Neural crest cell (in vitro differentiated cells): ENCODE measurements at regions not wholly inside any gene's neighbourhood (a gene's known extent, or its start where the extent isn't known, plus 50 kb on each side); places are given as distances from the start of the nearest gene placed in this dataset.
A peak's percentile ranks its signal among the peaks of the same experiment; 100 is the strongest.

Source experiments
- DNase-seq: peaks from one replicate; pipeline ENCODE4 v3.0.0; 2021; ENCODE audit warnings: low read depth, mixed read lengths, low spot score
- H3K27ac Mint-ChIP-seq: one replicate; pipeline ENCODE4 v1.8.0; 2021; ENCODE audit warnings: mild to moderate bottlenecking, mixed read lengths; ENCODE audit not compliant: unreplicated experiment
- H3K27me3 Mint-ChIP-seq: 2 replicates; pipeline ENCODE4 v1.8.0; 2021; ENCODE audit warnings: low read depth, mild to moderate bottlenecking, mixed read lengths
- H3K36me3 Mint-ChIP-seq: 2 replicates; pipeline ENCODE4 v1.8.0; 2021; ENCODE audit warnings: low read depth, mild to moderate bottlenecking, mixed read lengths
- H3K4me1 Mint-ChIP-seq: 2 replicates; pipeline ENCODE4 v1.8.0; 2021; ENCODE audit warnings: mixed read lengths
- H3K4me3 Mint-ChIP-seq: one replicate; pipeline ENCODE4 v1.8.0; 2021; ENCODE audit warnings: mild to moderate bottlenecking, mixed read lengths
- H3K9me3 Mint-ChIP-seq: 2 replicates; pipeline ENCODE4 v1.8.0; 2021; ENCODE audit warnings: mixed read lengths
- CTCF ChIP-seq: fragments of 200-600 bp; sonication (generic); conservative IDR thresholded peaks from 2 replicates; pipeline ENCODE4 v1.5.0; 2021; ENCODE audit warnings: antibody characterized with exemption, mild to moderate bottlenecking

- no peaks in the 10 kb centered on the region for H3K36me3 Mint-ChIP-seq
- no peak overlapping the region for H3K4me3 Mint-ChIP-seq
- peaks cover 7% of the 10 kb centered on the region for H3K27me3 Mint-ChIP-seq
- no peak for TF ChIP-seq CTCF
- H3K27ac Mint-ChIP-seq = no peak overlapping the region
- no peaks in the 10 kb centered on the region for H3K9me3 Mint-ChIP-seq
- no peak for DNase-seq
- H3K4me1 Mint-ChIP-seq = no peaks in the 10 kb centered on the region
These were observed 254.9 kb downstream of the MAFB start for GRCh38 chr20:40434122-40434521.

- Mint-ChIP-seq H3K27me3 (peaks cover 7% of the 10 kb centered on the region), H3K27ac (peak overlapping the region; percentile 76), H3K4me3 (no peak overlapping the region), H3K4me1 (no peaks in the 10 kb centered on the region), H3K36me3 (no peaks in the 10 kb centered on the region), H3K9me3 (no peaks in the 10 kb centered on the region)
- TF ChIP-seq CTCF = no peak
- DNase-seq = no peak
These were observed 255.6 kb downstream of the MAFB start for GRCh38 chr20:40433341-40433861.

GRCh38 chr20:40431611-40432010, 257.4 kb downstream of the MAFB start:
- Mint-ChIP-seq H3K27me3 (peaks cover 7% of the 10 kb centered on the region), H3K4me3 (no peak overlapping the region), H3K36me3 (no peaks in the 10 kb centered on the region), H3K27ac (no peak overlapping the region), H3K4me1 (no peaks in the 10 kb centered on the region), H3K9me3 (no peaks in the 10 kb centered on the region)
- no peak for TF ChIP-seq CTCF
- no peak for DNase-seq

DNA sequence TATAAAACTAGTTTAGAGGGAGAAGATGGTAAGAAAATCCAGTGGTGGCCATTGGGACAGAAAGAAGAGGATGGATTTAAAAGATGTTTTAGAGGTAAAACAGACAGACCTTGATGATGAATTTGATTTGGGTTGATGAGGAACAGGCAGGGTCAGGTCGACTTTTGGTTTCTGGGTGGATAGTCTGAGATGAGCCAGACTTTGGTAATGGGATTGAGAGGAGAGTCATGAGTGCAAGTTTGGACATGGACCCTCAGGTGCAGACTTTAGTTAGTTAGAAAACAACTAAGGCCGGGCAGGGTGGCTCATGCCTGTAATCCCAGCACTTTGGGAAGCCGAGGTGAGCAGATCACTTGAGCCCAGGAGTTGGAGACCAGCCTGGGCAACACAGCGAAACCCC, 257.9 kb downstream of the MAFB start:
- Mint-ChIP-seq H3K4me3 (no peak overlapping the region), H3K4me1 (no peaks in the 10 kb centered on the region), H3K27me3 (peaks cover 7% of the 10 kb centered on the region), H3K36me3 (no peaks in the 10 kb centered on the region), H3K9me3 (no peaks in the 10 kb centered on the region), H3K27ac (no peak overlapping the region)
- TF ChIP-seq CTCF = no peak
- no peak for DNase-seq

- Mint-ChIP-seq H3K4me3 (no peak overlapping the region), H3K9me3 (peaks cover 5% of the 10 kb centered on the region), H3K27me3 (peaks cover 17% of the 10 kb centered on the region), H3K36me3 (peaks cover 3% of the 10 kb centered on the region), H3K27ac (no peak overlapping the region), H3K4me1 (no peaks in the 10 kb centered on the region)
- no peak for TF ChIP-seq CTCF
- DNase-seq = no peak
These were observed 262.0 kb downstream of the MAFB start for GRCh38 chr20:40427026-40427425.

GRCh38 chr20:40424695-40425094, 264.3 kb downstream of the MAFB start:
- no peak overlapping the region for H3K4me3 Mint-ChIP-seq
- no peaks in the 10 kb centered on the region for H3K4me1 Mint-ChIP-seq
- no peak overlapping the region for H3K27ac Mint-ChIP-seq
- H3K27me3 Mint-ChIP-seq = peaks cover 13% of the 10 kb centered on the region
- peaks cover 5% of the 10 kb centered on the region for H3K9me3 Mint-ChIP-seq
- peaks cover 3% of the 10 kb centered on the region for H3K36me3 Mint-ChIP-seq
- no peak for DNase-seq
- TF ChIP-seq CTCF = no peak
